ENCODE measurements at regions not wholly inside any gene's neighbourhood (a gene's known extent, or its start where the extent isn't known, plus 50 kb on each side); places are given as distances from the start of the nearest gene placed in this dataset.

DNA sequence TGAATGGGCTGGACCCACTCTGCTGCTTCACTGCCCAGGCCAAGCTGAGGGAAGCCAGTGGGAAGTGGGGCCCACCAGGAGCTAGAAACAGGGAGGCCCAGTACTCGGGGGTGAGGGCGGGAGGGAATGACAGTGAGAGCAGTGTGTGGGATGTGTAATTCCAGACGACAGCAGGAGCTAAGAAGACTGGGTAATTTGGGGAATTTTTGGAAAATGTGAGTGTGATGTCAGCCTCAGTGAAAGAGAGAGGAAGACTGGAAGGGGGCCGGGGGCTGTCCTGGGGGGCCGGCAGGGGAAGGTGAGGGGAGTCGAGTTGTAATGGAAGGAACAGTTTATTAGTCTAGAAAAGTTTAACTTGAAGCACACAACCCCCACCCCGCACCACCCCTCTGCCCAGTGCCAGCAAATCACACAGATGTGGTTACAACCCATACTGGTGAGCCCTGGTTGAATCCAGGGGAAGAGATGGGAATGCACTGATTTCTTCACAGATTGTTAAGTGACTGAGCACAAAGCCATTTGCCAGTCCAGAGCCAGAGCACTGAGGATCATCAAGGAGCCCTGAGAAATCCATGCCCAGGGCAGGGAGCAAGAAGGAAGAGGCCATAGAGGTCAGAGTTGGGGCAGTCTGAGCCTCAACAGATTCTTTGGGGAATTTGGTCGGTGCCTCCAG, 76.7 kb upstream of the PKDCC start:
- no peak for DNase-seq

DNA sequence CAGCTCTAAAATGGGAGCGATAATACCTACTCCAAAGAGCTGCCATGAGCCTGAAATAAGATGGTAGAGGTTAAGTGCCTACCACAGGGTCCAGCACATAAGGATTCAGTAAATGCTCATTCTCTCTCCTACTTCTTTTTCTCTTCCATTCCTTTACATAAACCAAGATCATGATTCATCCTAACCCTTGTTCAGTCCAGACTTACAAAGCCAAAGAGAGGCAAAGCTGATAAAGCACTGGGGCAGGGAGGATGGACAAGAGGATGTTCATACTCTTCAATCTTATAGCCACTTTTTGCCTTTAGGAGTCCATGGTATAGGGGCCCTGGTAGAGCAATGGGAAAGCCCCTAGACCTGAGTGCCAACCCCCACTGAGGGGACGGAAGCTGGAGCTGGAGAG, 75.6 kb upstream of the PKDCC start:
- DNase-seq = no peak

DNA sequence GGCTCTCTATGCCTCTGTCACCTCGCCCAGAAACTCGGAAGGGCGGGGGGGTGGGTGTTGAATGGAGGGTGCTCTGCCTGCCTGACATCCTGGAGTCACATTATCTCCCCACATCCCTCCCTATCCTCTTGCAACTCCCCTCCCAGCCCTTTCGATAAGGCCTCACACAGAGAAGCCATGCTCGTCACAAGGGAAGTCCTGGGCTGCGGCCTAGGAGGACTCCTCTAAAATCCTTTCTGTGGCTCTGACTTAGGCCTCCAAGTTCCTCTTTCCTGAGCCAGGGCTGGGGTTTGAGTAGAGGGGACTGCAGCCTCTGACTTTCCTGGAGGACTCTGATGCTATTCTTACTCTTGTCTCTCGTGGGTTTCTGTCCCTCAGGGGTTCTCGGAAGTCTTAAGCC, 75.0 kb upstream of the PKDCC start:
- DNase-seq = no peak

DNA sequence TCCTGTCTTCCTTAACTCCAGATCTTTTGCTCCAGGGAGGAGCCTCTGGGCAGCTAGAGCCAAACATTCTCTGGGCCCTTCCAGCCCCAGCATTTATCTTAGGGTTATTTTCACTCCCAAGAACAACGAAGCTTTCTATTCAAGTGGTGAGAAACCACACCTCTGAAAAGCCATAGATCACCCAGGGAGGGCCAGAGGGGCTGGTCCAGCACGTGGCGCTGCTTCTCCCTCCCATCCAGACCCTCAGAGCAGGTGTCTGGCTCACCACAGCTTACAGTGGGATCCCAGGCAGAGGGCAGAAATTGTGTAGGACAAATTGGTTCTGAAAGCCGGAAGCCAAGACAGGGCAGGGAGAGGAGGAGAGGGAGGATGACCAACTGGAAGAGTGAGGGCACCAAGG, 74.0 kb upstream of the PKDCC start:
- no peak for DNase-seq

DNA sequence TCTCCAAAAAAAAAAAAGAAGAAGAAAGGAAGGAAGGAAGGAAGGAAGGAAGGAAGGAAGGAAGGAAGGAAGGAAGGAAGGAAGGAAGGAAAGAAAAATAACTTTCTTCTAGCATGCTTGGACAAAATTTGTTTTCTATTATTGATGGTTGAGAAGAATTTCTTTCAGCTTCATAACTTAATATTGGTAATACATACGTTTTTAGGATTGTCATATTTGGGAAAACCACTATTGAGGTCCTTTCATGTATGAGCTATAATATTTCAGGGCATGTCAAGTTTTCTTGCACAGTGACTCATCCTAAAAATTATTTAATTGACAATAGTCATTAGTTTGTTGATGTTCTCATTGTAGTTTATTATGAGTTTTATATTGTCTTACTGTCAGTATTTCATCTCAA, 66.4 kb upstream of the PKDCC start:
- DNase-seq = no peak

DNA sequence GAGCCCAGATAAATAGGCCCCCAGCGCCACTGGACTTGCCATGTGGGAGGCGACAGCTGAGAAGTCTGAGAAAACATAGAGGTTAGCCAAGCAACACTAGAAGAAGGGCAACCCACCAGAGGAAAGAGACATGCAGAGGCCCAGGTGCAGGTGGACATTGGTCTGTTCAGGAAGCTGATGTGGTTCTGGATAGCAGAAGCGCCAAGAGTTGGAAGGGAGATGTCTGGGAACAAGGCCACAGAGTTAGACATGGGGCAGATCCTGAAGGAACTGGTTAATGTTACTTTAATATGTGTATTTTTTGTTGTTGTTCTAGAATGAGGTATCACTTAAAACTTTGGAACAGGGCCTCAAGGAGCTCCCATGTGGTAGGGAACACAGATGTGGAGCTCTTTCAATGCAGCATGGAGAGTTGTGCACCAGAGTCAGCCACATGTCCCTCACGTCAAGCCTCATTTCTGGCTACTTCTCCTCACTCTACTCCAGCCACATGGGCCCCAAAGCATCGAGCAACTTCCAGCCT, 62.2 kb upstream of the PKDCC start:
- no peak for DNase-seq

DNA sequence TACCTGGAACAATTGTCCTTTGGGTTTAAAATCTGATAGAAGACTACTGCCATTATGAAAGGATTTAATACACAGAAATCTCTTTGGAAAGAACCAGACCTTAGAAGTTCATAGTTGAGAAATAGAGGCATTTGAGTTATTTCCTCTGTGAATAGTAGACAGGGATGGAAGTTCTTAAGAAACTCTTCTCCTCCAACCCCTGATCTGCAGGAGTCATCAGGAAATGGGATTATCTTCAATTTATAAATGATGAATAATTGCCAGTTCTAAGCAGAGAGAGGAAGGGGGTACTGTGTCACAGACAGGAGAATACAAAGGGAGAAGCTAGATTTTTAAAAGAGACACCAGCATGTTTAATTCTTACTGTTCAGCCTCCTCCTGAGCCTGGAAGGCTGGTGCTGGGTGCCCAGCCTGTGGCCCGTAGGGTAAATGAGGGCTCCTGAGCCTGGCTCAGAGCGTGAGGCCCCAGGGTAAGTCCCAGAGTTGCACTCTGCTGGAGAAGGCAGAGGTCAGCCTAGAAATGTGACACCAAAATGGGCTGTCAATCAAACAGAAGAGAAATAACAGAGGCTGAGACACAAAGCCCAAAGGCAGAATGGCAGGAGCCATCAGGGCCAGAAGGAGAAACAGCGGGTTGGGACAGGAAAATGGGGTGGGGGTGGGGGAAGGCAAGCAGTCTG, 58.2 kb upstream of the PKDCC start:
- DNase-seq = no peak

DNA sequence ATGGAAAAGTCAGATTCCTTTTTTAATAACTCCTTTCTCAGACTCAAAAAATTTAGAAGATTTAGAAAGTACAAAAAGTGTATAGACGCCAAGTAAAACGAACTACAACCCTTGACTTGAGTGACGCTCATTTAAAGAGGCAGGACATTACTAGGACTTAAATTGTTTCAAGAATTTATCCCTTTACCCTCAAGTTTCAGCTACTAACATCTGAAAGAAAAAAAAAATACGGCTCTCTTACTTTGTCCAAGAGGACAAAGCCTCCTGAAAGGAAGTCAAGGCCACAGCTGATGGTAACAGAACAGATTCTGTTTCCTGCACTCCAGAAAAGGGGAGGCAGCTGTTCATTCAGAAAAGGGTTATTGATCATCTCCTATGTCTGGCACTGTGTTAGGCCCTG, 57.6 kb upstream of the PKDCC start:
- DNase-seq = no peak

DNA sequence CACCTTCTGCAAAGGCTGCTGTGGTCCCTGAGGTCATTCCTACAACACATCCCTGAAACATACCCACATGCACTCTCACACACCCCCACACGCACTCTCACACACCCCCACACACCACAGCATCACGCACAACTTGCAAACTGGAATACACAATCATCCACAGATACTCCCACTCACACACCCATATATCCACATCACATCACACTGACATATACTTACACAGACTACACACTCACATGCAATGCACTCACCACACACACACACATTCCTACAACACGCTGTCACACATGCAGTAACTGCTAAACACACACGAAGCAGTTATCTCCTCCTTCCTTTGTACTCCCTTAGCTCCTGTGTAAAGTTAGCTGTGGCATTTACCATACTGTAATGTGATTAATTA, 57.1 kb upstream of the PKDCC start:
- no peak for DNase-seq

DNA sequence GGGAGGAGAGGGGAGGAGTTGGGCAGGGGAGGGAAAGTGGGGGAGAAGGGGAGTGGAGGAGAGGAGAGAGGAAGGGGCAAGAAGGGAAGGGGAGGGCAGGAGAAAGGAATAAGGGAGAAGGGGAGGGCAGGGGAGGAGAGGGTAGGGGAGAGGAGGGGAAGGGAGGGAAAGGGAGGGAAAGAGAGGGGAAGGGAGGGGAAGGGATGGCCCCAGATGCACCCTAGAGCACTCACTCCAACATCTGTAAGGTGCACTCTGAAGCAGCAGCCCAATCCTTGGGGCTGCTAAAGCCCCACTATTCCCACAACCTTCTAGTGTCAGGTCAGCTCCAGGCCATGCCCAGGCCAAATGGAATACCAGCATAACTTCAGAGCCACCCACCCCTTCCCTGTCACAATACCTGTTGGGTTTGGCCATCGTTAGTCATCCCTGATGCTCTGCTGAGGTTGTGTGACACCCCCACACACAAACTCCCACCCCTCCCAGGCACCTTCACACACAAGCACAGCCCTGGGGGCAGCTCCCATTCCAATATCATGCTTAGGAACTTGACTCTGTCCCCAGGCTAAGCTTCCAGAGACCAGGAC, 55.7 kb upstream of the PKDCC start:
- no peak for DNase-seq

DNA sequence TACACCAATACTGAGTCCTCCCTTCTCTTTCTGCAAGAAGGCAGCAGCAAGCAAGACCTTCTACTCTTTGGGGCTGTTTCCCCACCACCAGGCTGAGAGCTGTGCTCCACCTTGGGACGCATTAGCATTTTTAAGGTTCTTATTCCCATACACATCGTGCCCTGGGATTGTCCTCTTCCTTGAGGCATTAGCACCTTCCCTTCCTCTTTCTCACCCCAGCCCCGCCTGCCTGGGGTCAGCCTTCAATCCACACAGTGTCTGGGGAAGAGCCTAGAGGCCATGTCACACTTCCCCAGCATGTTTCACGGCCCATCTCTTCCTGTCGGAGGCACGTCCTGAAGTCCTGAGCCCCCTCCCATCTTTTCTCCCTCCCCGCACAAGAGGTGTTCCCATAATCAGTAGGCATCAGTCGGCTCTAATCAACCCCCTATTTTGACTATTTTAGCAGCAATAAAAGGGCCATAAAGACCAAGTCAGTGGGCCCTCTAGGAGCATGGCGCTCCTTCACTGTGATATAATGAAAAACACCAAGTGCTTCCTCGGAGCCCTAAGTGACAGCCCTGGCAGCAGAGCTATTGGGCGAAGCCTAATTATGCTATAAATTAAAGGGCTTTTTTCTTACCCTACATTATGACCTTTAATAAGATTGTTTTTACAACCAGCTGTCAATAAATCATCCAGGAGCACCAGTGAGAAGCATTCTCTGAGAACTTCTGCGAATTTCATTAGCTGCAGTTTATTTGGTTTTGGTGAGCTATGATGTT, 55.0 kb upstream of the PKDCC start:
- no peak for DNase-seq

DNA sequence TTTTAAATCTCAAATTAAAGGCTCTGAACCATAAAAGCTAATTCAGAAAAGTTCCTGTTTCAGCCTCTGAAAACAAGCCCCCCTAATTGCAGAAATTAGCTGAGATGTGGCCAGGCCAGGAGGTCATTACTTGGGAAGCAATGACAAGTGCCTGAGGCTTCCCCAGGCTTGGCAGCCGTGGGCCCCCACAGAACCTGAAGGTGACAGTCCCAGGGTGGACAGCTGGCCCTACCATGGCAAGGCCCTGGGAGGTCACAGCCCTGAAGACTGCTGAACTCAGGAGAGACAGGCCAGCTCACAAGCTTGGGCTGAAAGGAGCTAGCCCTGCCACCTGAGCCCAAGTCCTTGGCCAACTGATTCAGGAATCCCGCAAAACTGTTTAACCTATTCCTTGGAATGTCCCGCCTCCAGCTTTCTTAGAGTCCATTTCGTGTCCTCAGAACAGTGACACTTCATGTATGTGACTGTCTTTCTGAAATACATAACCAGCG, 54.3 kb upstream of the PKDCC start:
- no peak for DNase-seq

DNA sequence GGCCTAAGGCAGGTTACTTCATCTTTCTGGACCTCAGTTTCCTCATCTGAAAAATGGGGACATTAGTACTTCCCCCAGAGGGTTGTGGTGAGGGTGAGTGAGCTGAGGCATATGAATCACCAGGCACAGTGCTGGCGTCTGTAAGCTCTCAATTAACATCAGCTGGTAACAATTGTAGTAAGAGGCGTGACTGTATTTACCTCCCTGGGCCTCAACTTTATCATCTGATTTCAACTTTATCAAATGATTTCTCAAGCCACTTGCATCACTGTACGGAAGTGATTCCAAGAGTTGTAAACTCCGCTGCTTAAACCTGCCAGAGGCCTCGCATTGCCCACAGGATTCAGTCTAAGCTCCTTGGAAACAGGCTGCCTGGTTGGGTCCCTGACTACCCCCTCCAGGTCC, 53.6 kb upstream of the PKDCC start:
- DNase-seq = no peak

DNA sequence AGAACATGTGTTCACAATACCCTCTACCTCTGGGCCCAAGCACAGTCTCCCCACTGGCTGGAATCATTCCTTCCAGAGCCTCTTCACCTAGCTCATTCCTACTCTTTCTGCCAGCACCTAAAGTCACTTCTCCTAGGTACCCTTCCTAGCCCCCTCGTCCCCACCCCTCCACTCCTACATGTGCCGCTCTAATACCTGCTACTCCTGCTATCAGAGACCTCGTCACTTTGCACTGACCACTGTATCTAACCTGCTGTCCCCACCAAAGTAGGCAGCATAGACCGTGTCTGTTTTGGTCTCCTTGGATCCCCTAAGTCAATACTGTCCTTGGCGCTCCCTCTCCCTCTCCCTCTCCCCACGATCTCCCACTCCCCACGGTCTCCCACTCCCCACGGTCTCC, 53.2 kb upstream of the PKDCC start:
- DNase-seq = no peak

DNA sequence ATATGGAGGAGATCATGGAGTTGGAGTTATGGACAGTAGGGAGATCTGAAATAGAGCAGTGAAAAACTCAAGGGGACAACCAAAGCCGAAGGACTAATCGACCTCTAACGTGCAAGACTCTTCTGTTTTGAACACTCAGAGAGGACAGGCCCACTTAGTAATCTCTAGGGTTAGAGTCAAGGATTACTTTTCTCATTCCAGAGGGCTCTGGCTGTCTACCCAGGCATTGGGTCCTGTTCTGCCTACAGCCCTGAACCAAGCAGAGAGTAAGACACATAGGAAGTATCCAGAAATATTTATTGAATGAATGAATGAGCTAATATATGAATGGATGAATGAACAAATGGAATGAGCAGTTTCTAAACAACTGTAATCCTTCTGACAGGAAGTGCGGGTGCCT, 50.3 kb upstream of the PKDCC start:
- no peak for DNase-seq
